Hippocampal formation (tissue), 2 donors: ENCODE measurements at regions not wholly inside any gene's neighbourhood (a gene's known extent, or its start where the extent isn't known, plus 50 kb on each side); places are given as distances from the start of the nearest gene placed in this dataset.
"Not testable (repeated sequence)": the region's sequence is repeated elsewhere in the genome, so short reads cannot be mapped to it uniquely, and the experiment has no call there.

Source experiments
- DNase-seq, 2 donors: peaks; one replicate each; lab custom pipeline; 2025; lab: John Stamatoyannopoulos, UW

DNA sequence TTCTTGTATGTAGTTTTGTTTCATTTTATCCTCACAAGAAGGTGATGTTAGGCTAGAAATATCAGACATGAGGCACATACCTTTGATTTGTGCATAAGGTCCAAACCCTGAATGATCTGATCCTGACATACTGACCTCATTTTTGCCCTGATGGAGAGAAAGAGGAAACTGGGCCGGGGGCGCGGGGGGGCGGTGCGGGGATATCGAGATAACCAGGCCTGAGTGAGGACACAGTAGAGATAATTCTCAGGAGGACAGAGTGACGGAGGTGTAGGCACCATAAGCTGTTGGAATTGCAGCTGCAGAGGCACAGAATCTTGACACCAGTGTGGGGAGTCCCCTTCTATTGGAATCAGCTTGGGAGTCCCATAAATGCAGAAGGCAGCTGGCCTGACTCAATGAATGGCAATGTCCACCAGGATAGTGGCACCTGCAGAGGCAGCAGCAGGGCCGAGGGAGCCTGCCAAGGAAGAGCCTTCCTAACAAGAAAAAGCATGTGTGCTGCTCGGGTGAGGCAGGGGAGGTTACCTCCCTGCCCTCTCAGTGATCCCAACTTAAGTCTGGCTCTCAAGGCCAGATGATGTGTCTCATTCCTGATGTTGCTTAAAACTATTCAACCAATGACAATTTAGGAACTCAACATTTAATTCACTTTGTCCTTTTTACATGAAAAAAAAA is 234.3 kb upstream of the MSX2 start:
- DNase-seq, result no peak

DNA sequence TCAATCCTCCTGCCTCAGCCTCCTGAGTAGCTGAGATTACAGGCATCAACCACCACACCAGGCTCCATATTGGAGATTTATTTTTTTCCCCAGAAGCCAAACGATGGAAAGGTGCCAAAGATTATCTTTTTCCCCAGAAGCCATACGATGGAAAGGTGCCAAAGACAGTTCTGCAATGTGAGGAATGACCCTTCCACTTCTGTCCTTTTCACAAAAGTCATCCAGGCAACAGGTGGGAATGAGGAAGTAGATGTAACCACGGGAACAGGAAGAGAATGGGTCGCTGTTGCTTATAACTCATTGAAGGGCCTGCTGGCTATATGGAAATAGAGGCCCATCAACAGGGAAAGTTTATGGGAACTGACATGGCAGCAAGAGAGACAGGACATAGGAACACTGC is 233.7 kb upstream of the MSX2 start:
- DNase-seq, result no peak

DNA sequence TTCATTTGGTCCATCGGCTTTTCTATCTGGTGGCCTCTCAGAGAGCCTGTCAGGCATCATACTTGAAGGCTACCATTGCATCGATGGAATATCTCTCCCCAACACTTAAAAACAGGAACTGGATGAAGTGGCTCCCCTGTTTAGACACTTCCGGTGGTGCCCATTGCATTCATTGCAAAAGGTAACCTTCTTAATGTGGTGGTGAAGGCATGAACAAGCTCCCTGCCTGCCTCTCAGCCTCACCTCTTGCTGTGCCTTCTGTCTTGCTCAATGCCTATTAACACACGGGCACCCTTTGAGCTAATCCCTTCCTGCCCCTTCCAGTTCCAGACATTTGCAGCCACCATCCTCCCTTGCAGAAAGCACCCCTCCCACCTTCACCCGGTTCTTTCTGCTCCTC is 233.1 kb upstream of the MSX2 start:
- DNase-seq, result no peak

- DNase-seq, result no peak
Observed at GRCh38 chr5:174491761-174492350, 232.5 kb upstream of the MSX2 start.

GRCh38 chr5:174493530-174493929 is 230.9 kb upstream of the MSX2 start:
- DNase-seq, result no peak

GRCh38 chr5:174497939-174498338 is 226.4 kb upstream of the MSX2 start:
- DNase-seq, result not testable (repeated sequence)

- DNase-seq, result not testable (repeated sequence)
Observed at GRCh38 chr5:174498575-174498974, 225.8 kb upstream of the MSX2 start.

DNA sequence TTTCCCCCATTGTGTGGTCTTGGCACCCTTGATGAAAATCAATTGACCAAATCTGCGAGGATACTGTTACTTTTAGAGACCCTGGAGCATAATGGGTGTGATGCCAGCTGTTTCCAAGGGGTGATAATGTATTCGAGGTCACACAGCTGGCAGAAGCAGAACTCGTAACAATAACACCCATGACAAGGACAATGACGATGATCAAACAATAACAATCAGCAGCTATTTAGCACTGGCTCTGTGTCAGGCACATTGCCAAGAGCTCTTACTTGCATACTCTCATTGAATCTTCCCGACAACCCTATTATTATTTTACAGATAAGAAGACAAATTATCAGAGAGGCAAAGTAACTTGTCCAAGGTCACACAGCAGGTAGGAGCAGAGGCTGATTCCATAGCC is 223.7 kb upstream of the MSX2 start:
- no peak for DNase-seq

GRCh38 chr5:174501461-174502069 is 222.8 kb upstream of the MSX2 start:
- DNase-seq, result no peak

GRCh38 chr5:174503086-174503460 is 221.3 kb upstream of the MSX2 start:
- DNase-seq, result no peak

DNA sequence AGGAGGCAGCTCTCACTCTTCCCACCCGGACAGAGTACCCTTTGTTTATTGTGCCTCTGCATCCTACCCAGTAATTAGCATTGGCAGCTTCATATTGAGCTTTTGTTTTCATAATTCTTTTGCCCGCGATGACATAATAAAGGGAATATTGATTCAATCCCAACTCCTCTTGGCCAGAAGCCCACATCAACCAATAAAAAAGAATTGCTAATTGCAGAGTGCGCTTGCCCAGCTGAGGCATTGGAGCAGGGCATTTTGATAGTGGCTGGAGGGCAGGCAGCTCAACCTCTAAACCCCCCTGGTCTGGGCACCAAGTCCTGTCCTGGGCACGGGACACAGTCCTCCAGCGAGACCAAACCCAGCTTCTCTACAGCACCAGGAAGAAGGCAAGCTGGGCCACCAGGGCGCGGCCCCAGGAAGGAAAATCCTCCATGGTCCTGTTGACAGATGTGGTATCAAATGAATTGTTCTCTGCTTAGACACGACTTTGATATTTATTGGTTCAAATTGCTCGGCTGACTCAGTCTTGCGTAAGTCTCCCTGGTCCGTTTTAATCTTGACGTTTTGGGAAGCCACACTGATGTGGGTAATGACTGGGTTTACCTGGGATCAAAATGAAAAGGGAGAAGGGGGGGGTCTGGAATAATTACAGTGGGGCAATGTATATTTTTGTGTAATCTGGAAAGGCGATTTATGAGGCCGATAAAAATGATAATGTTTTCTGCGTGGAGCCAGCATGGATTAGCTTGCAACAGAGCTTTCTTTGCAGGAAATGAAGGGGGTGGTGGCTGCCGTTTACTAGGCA is 220.7 kb upstream of the MSX2 start:
- DNase-seq, result peak; percentile 77 to 92

DNA sequence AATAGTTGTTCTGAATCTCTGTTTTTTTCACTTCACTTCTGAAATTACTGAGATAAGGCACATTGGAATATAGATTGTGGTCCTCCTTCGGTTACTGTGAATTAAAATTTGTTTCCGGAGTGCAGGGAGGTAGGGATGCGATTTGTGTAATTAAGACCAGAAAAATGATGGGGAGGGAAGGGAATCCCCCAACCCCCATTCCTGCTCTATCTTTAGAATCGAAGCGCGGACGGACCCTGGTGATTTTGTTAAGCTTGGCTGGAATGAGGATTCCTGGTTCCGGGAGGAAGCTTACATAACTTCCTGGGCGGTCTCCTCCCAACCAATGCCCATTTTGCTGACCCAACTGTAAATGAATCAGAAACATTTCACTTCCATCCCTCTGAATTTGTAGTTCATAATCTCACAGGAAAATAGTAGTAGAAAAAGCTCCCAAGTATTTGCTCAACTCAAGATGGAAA is 220.1 kb upstream of the MSX2 start:
- peak in 1 of 2 donors; percentile 10 for DNase-seq

DNA sequence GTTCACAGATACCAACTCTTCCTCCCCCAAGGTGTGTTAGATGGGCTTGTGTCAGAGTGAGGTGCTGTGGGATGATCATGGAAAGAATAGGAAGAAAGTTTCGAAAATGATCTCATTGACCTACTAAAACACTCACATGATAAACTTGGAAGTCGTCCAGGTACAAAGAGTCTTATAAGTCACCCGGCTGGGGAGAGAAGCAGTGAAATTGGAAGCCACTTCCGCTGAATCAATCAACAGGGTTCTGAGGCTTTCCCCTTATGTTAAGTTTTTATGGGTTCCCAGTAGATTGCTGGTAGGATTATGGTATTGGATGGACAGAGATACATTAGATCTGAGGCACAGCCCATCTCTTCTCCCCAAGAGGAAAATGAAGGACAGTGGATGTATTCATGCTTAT is 218.8 kb upstream of the MSX2 start:
- DNase-seq, result no peak

GRCh38 chr5:174510782-174511453 is 213.5 kb upstream of the MSX2 start:
- not testable (repeated sequence) for DNase-seq

DNA sequence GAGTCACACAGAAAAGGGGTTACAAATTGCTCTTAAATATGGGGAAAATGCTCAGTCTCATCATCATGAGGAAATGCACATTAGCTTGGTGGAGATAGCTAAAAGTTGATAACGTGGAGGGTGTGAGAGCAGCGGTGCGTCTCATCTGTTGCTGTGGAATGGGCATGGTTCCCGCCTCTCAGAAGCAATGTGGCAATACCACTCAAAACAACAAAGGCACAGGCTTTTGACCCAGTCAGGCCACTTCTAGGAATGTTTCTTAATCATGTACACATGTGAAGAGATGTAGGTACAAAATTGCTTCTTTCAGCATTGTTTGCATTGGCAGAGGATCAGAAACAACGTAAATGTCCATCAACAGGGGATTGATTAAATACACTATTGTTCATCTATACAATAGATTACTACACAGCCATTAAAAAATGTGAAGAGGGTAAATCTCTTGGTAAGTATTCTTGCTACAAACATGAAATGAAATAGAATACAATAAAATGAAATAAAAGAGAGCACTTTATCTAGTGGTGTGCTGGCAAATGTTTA is 212.6 kb upstream of the MSX2 start:
- no peak for DNase-seq

- no peak for DNase-seq
Observed at GRCh38 chr5:174514325-174514724, 210.1 kb upstream of the MSX2 start.

GRCh38 chr5:174514983-174515394 is 209.4 kb upstream of the MSX2 start:
- no peak for DNase-seq

GRCh38 chr5:174516741-174517140 is 207.6 kb upstream of the MSX2 start:
- no peak for DNase-seq

- no peak for DNase-seq
Observed at GRCh38 chr5:174518512-174518911, 205.9 kb upstream of the MSX2 start.

- peak in 1 of 2 donors; percentile 9 for DNase-seq
Observed at GRCh38 chr5:174520420-174521396, 203.7 kb upstream of the MSX2 start.
